DOHH2 (cell line): ENCODE measurements at regions not wholly inside any gene's neighbourhood (a gene's known extent, or its start where the extent isn't known, plus 50 kb on each side); places are given as distances from the start of the nearest gene placed in this dataset.
"Not testable (repeated sequence)": the region's sequence is repeated elsewhere in the genome, so short reads cannot be mapped to it uniquely, and the experiment has no call there.

Source experiments
- H3F3A ChIP-seq: fragments of 200-600 bp; sonication (generic), shearing (Covaris generic); 2 replicates; pipeline ENCODE4 v1.6.0; 2016; ENCODE audit warnings: antibody characterized with exemption, mild to moderate bottlenecking; ENCODE audit not compliant: control insufficient read depth, insufficient read depth
- H3K27ac ChIP-seq: fragments of 200-600 bp; sonication (generic); 2 replicates; pipeline ENCODE4 v1.5.1; 2014; ENCODE audit warnings: low read depth, mild to moderate bottlenecking, low read length, moderate library complexity
- H3K27me3 ChIP-seq: fragments of 200-600 bp; sonication (generic); 2 replicates; pipeline ENCODE4 v1.6.1; 2014; ENCODE audit warnings: mild to moderate bottlenecking, low read length, mixed read lengths; ENCODE audit not compliant: control insufficient read depth
- H3K36me3 ChIP-seq: fragments of 200-600 bp; sonication (generic); 2 replicates; pipeline ENCODE4 v1.6.1; 2014; ENCODE audit warnings: mild to moderate bottlenecking, low read length, moderate library complexity, mixed read lengths; ENCODE audit not compliant: control insufficient read depth
- H3K4me1 ChIP-seq: fragments of 200-600 bp; sonication (generic); 2 replicates; pipeline ENCODE4 v1.6.1; 2014; ENCODE audit warnings: mild to moderate bottlenecking, low read length, mixed read lengths; ENCODE audit not compliant: control insufficient read depth
- H3K4me2 ChIP-seq: fragments of 200-600 bp; sonication (generic); 2 replicates; pipeline ENCODE4 v1.6.0; 2014; ENCODE audit warnings: mild to moderate bottlenecking, low read length, moderate library complexity
- H3K4me3 ChIP-seq: fragments of 200-600 bp; sonication (generic); 2 replicates; pipeline ENCODE4 v1.5.1; 2014; ENCODE audit warnings: mild to moderate bottlenecking, low read length, mixed read lengths
- H3K79me2 ChIP-seq: fragments of 200-600 bp; sonication (generic); 2 replicates; pipeline ENCODE4 v1.6.1; 2014; ENCODE audit warnings: mild to moderate bottlenecking, low read length, mixed read lengths; ENCODE audit not compliant: control insufficient read depth
- H3K9me2 ChIP-seq: fragments of 200-600 bp; sonication (generic); replicated peaks from 2 replicates; pipeline ENCODE4 v1.6.1; 2014; ENCODE audit warnings: mild to moderate bottlenecking, low read length, mixed read lengths; ENCODE audit not compliant: control insufficient read depth
- H3K9me3 ChIP-seq: fragments of 200-600 bp; sonication (generic); 2 replicates; pipeline ENCODE4 v1.6.1; 2014; ENCODE audit warnings: antibody characterized with exemption, low read length, mixed read lengths; ENCODE audit not compliant: control insufficient read depth, insufficient read depth
- H4K20me1 ChIP-seq: fragments of 200-600 bp; sonication (generic); 2 replicates; pipeline ENCODE4 v1.6.0; 2014; ENCODE audit warnings: low read depth, mild to moderate bottlenecking, antibody characterized with exemption, low read length, moderate library complexity; ENCODE audit not compliant: control insufficient read depth, insufficient read depth

GRCh38 chr16:21368973-21369942 is 91.2 kb upstream of the CRYM start:
- not testable (repeated sequence) for H3K27me3 ChIP-seq, H4K20me1 ChIP-seq, H3K9me2 ChIP-seq, H3K9me3 ChIP-seq, H3K79me2 ChIP-seq, H3F3A ChIP-seq, H3K36me3 ChIP-seq, H3K4me3 ChIP-seq
- H3K4me2 ChIP-seq: peak overlapping the region; percentile 39
- H3K27ac ChIP-seq: peak overlapping the region; percentile 88
- H3K4me1 ChIP-seq: peaks cover 55% of the 10 kb centered on the region

DNA sequence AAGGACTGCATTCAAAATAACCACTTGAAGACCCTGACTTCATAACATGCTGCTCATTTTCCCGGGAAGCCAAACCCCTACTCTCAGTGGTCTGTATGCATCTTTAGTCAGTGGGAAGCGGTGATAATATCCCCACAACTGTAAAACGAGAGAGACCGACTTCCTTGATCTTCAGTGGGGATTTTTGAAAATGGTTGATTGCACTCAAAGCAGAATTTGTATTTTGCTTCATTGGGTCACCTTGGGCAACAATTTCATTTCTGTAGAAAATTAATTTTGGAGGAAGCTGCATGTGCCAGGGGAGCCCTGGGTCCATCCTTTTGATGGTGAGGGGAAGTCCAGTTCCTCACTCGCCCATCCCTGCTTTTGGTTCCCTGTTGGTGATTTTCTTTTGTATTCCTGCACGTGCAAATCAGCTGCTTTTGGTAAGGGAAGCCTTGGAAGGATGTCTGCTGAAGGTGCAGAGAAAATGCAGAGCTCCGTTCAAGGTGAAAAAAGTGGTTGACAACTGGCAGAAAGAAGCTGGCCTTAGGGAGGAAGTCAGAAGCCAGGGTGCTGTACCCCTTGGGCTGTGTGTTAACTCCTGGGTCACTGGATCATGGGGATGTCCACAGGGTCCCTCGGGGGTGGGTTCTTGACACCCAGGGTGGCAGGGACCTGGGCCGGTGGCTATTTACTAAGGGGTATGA is 89.8 kb upstream of the CRYM start:
- not testable (repeated sequence) for H3K79me2 ChIP-seq, H3K9me3 ChIP-seq, H3K36me3 ChIP-seq, H4K20me1 ChIP-seq, H3K27me3 ChIP-seq, H3K9me2 ChIP-seq, H3F3A ChIP-seq
- peak overlapping the region; percentile 34 for H3K4me3 ChIP-seq
- H3K27ac ChIP-seq: peak overlapping the region; percentile 88
- H3K4me2 ChIP-seq: peak overlapping the region; percentile 61
- H3K4me1 ChIP-seq: peaks cover 68% of the 10 kb centered on the region

DNA sequence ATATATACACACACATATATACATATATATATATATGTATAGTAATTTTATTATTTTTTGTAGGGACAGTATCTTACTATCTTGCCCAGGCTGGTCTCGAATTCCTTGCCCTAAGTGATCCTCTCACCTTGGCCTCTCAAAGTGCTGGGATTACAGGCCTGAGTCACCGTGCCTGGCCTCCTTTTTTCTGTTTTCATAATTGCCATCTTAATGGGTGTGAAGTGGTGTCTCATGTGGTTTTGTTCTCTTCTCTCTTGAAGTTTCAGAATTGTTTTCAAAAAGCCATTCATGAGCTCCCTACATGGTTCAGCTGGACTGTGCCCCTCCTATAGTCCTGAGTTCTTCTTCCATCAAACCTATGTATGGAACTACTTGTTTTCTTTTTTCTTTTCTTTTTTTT is 88.9 kb upstream of the CRYM start:
- not testable (repeated sequence) for H3K27me3 ChIP-seq, H3F3A ChIP-seq, H3K9me2 ChIP-seq, H3K9me3 ChIP-seq, H3K4me3 ChIP-seq, H3K79me2 ChIP-seq, H4K20me1 ChIP-seq, H3K36me3 ChIP-seq
- Histone ChIP-seq H3K27ac (peak overlapping the region; percentile 88), H3K4me1 (peaks cover 77% of the 10 kb centered on the region), H3K4me2 (peak overlapping the region; percentile 61)

GRCh38 chr16:21365541-21365940 is 87.5 kb upstream of the CRYM start:
- not testable (repeated sequence) for H3K79me2 ChIP-seq, H3K36me3 ChIP-seq, H3F3A ChIP-seq, H4K20me1 ChIP-seq, H3K27me3 ChIP-seq, H3K9me3 ChIP-seq, H3K9me2 ChIP-seq, H3K4me3 ChIP-seq
- Histone ChIP-seq H3K4me1 (peaks cover 87% of the 10 kb centered on the region), H3K4me2 (peak overlapping the region; percentile 8; the same call in 1 of the 2 replicates), H3K27ac (peak overlapping the region; percentile 23)

GRCh38 chr16:21363550-21364223 is 85.6 kb upstream of the CRYM start:
- not testable (repeated sequence) for H3K9me3 ChIP-seq, H3K36me3 ChIP-seq, H3K9me2 ChIP-seq, H3K79me2 ChIP-seq, H3K27me3 ChIP-seq, H4K20me1 ChIP-seq
- peaks cover 14% of the 10 kb centered on the region for H3F3A ChIP-seq
- H3K4me1 ChIP-seq: peaks cover 82% of the 10 kb centered on the region
- peak overlapping the region; percentile 84 for H3K4me2 ChIP-seq
- H3K4me3 ChIP-seq: peak overlapping the region; percentile 31
- H3K27ac ChIP-seq: peak overlapping the region; percentile 95

GRCh38 chr16:21361612-21362227 is 83.6 kb upstream of the CRYM start:
- H3F3A ChIP-seq: peaks cover 13% of the 10 kb centered on the region
- not testable (repeated sequence) for H3K27me3 ChIP-seq, H4K20me1 ChIP-seq, H3K9me2 ChIP-seq, H3K79me2 ChIP-seq, H3K36me3 ChIP-seq, H3K9me3 ChIP-seq
- peaks cover 84% of the 10 kb centered on the region for H3K4me1 ChIP-seq
- H3K4me2 ChIP-seq: peak overlapping the region; percentile 84
- peak overlapping the region; percentile 48 for H3K4me3 ChIP-seq
- H3K27ac ChIP-seq: peak overlapping the region; percentile 95

DNA sequence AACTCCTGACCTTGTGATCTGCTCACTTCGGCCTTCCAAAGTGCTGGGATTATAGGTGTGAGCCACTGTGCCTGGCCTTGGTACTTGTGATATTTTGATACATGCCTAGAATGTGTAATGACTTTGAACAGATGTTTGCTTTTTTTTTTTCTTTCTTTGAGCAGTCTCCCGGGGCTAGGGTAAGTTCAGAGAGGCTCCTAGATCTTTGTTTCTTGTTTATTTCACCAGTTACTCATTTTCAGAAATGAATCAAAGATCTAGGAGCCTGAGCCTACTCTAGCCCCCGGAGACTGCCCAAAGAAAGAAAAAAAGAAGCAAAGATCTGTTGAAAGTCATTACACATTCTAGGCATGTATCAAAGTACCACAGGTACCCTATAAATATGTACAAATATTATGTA is 83.0 kb upstream of the CRYM start:
- H3K4me2 ChIP-seq: peak overlapping the region; percentile 84
- H3K4me3 ChIP-seq: peak overlapping the region; percentile 24; the same call in 1 of the 2 replicates
- H3K36me3 ChIP-seq, H3K9me3 ChIP-seq, H3K79me2 ChIP-seq, H3K27me3 ChIP-seq, H4K20me1 ChIP-seq, H3K9me2 ChIP-seq: not testable (repeated sequence)
- H3F3A ChIP-seq: peaks cover 15% of the 10 kb centered on the region
- peaks cover 87% of the 10 kb centered on the region for H3K4me1 ChIP-seq
- peak overlapping the region; percentile 95 for H3K27ac ChIP-seq
